Esophagus mucosa (tissue), 1 donor: ENCODE measurements at regions not wholly inside any gene's neighbourhood (a gene's known extent, or its start where the extent isn't known, plus 50 kb on each side); places are given as distances from the start of the nearest gene placed in this dataset.
"Not testable (repeated sequence)": the region's sequence is repeated elsewhere in the genome, so short reads cannot be mapped to it uniquely, and the experiment has no call there.

Experiments
- ATAC-seq: fragments of 200-7000 bp; cut with Tn5 transposase; one replicate; pipeline ENCODE4 v1.9.1; 2020
- donor health status: DM: yes; HTN: yes; CAD: no.

GRCh38 chr5:152701305-152701949, 296.3 kb upstream of the NMUR2 start:
- ATAC-seq = no peak

- ATAC-seq = no peak
Measured at GRCh38 chr5:152704286-152704685, 299.2 kb upstream of the NMUR2 start.

GRCh38 chr5:152711801-152712388, 306.8 kb upstream of the NMUR2 start:
- ATAC-seq = no peak

DNA sequence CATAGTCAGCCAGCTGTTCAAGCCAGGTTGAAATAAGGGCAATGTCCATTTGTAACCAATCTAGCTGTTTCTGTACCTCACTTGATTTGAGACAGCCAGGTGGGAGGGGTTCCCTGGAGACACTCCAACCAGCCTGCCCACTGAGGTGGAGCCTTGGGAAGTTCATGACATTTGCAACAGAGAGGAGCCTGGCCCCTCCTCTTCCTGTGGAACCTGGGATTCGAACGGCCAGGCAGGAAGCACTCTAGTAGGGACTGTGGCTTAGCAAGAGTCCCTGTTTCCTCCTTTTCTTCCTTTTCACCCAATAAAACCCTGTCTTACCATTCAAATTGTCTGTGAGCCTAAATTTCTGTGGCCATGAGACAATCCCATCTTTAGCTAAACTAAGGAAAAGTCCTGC, 312.3 kb upstream of the NMUR2 start:
- ATAC-seq = no peak

DNA sequence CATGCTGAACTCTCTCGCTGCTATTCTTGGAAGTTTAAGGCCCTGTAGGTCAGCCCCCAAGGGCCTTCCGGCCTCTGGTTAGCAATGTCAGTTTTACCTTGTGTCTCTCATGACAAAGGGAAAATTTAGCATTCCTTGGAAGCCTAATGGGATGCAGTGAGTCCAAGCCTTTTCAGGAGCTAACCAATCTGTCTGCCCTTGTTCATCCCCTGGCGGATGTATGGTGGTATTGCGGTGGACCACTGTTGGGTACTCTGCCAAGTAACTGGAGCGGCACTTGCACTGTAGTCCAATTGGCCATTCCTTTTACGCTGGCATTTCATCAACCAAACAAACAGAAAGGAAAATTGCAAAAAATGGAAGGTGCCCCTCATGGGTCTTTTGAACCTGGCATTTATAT, 318.4 kb upstream of the NMUR2 start:
- no peak for ATAC-seq

DNA sequence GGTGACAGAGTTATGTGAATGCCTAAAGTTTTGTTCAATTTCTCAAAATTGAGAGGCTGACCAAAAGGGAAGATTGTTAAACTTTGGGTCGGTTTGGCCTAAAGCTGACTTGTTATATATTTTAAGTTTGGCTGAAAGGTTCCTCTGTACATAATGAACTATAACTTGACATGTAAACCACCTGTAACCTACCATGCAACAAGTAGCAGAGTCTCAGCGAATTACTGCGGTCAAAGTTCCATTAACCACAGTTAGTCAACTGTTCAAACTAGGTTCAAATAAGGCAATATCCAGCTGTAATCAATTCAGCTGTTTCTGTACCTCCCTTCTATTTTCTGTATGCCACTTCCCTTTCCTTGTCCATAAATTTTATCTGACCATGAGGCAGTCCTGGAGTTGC, 325.1 kb upstream of the NMUR2 start:
- no peak for ATAC-seq

- no peak for ATAC-seq
Measured at GRCh38 chr5:152736906-152737305, 331.8 kb upstream of the NMUR2 start.

DNA sequence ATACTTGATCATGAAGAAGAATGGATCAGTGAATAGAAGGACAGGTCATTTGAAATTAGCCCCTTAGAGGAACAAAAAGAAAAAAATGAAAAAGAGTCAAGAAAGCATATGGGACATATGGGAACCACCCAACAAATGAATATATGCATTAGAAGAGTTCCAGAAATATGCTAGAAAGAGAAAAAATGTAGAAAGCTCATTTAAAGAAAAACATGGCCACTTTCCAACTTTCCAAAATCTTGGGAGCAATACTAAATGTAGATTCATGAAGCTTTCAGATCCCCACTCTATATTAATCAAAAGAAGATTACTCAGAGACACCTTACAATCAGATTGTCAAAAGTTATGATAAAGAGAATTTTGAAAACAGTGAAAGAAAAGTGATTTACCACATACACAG, 334.8 kb upstream of the NMUR2 start:
- ATAC-seq = no peak

- ATAC-seq = not testable (repeated sequence)
Measured at GRCh38 chr5:152741126-152741525, 336.0 kb upstream of the NMUR2 start.

DNA sequence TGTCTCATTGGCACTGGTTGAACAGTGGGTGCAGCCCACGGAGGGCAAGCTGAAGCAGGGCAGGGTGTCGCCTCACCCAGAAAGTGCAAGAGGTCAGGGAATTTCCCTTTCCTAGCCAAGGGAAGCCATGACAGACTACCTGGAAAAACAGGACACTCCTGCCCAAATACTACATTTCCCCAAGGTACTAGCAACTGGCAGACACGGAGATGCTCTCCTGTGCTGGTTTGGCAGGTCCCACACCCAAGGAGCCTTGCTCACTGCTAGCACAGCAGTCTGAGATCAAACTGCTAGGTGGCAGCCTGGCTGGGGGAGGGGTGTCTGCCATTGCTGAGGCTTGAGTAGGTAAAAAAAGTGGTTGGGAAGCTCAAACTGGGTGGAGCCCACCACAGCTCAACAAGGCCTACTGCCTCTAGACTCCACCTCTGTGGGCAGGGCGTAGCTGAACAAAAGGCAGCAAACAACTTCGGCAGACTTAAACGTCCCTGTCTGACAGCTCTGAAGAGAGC, 382.7 kb upstream of the NMUR2 start:
- ATAC-seq = peak; percentile 100

DNA sequence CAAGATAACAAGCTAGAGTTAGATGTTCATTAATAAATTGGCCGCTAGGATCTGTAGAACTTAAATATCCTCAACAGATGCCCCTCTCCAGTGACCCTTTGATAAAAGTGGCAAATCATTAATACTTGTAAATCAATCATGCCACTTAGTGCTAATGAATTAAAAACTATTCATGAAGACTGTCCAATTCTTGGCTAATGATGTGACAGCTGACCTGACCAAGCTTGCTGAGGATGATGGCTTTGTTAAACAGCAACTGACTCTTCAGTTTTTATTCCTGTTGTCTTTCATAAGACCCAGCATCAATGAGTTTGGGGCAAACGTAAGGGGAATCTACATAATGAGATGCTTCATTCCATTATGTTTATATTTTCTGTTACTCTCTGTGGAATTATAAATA, 396.8 kb upstream of the NMUR2 start:
- no peak for ATAC-seq

GRCh38 chr5:152804179-152804578, 399.1 kb upstream of the NMUR2 start:
- no peak for ATAC-seq

DNA sequence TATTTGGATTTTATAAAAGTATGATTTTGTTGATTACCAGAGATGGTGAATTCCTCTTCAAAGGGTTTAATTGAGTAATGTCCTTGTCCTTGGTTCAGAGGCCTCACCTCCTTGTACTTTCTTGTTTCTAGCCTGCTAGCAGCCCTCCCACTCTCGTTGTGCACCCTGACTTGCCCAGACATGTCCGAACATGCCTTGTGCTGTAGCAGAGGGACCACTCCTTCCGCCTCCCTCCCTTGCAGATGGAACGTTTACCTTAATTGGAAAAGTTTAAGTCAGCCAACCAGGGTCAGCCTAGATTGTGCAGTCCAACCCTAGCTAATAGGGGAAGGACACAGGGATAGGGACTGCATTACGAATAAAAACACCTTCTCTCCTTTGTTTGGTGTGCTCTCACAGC, 406.9 kb upstream of the NMUR2 start:
- no peak for ATAC-seq

- no peak for ATAC-seq
Measured at GRCh38 chr5:152813526-152813925, 408.4 kb upstream of the NMUR2 start.

GRCh38 chr5:152819891-152820290, 414.8 kb upstream of the NMUR2 start:
- ATAC-seq = no peak

DNA sequence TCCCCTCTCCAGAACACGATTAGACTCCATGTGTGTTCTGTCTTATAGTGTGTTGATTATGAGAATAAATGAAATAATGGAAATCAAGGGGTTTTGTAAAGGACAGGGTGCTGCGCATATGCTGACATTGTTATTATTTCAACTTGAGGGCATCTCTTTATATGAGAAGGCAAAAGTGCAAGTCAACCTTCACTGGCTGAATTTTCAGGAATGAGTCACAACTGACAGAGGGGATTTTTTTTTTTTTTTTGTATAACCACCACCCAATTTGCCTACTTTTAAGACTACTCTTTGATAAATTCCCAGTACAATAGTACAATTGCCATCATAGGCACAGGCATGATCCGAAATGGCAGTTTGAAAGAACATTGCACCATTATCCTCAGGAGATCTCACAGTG, 419.2 kb upstream of the NMUR2 start:
- ATAC-seq = no peak

DNA sequence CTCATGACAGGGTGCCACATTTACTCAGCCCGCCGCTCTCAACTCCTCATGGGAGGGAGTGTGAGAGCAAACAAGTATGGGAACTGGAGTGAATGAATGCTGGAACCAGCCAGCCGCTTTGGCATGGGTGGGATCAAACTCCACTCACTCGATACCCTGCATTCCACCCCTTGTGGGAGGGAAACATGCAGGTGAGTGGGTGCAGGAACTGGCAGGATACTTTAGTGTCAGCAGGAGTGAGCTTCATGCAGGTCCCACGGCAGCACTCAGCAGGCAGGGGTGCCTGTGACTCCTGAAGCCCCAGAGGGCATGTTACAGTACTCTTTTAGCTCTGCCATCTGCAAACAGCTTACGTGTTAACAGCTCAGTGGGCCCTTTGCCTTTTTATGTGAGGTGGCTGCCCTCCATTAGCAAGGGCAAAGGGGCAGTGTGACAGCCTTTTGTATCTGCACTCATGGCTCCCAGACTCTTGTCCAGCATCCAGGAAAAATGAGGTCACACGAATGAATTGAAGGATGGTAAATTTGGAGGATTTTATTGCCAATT, 433.2 kb upstream of the NMUR2 start:
- ATAC-seq = no peak

DNA sequence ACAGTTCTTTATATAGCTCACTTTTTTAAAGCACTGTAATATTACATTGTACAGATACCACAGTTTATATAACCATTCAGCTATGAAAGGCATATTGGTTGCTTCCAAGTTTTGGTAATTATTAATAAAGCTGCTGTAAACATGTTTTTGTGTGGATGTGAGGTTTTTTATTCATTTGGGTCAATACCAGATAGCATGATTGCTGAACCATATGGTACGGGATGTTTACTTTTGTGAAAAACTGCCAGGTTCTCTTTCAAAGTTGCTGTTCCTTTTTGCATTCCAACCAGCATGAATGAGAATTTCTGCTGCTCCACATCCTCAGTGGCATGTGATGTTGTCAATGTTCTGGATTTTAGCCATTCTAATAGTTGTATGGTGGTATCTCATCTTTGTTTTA, 439.6 kb upstream of the NMUR2 start:
- no peak for ATAC-seq

DNA sequence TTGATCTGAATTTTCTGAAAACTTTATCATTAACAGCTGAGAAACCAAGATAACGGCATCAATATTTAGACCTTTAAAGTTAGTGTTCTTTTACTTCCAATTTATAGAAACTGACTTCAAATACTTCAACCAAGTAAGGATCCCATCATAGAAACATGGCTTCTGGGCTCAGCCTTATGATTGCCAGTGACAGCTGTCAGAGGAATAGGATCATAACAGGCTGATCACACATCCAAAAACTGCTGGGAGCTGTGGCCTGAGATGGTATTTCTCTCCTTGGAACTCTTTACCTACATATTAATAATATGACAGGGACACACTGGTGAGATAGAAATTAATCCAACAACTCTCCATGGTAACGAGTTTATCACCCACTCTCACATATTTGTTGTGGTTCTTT, 448.3 kb upstream of the NMUR2 start:
- ATAC-seq = no peak

GRCh38 chr5:152855441-152855840, 450.4 kb upstream of the NMUR2 start:
- ATAC-seq = no peak

GRCh38 chr5:152861231-152861630, 456.2 kb upstream of the NMUR2 start:
- ATAC-seq = no peak

- ATAC-seq = no peak
Measured at GRCh38 chr5:152864447-152864846, 459.4 kb upstream of the NMUR2 start.

DNA sequence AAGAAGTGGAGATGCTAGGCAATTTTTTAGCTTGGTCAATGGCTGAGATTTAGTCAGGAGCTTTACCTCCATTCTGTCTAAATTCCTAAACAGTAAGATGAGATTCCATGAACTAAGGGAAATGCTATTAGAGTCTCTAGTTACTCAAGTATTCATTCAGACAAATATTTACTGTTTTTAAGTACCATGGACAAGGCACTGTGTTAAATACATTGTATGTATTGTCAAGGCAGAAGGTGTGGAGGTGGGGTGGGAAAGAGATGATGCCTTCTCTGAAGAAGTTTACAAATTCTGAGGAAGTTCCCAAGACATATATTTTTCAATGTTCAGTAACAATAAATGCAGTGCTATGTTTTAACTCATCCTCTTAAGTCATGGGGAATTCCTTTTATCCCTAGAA, 459.9 kb upstream of the NMUR2 start:
- no peak for ATAC-seq

GRCh38 chr5:152869971-152870370, 464.9 kb upstream of the NMUR2 start:
- no peak for ATAC-seq

GRCh38 chr5:152882621-152883020, 477.5 kb upstream of the NMUR2 start:
- no peak for ATAC-seq
